Fibroblast of lung (primary cell): ENCODE measurements at regions not wholly inside any gene's neighbourhood (a gene's known extent, or its start where the extent isn't known, plus 50 kb on each side); places are given as distances from the start of the nearest gene placed in this dataset.

Experiments
- EZH2 ChIP-seq: IDR thresholded peaks from 2 replicates; pipeline ENCODE4 v1.5.1; 2012; ENCODE audit warnings: low read length, control low read depth, mild to moderate bottlenecking; ENCODE audit errors: missing control alignments
- TF ChIP-seq, protein P1 (sequence below), 2 donors: IDR thresholded peaks in 1 of 2; conservative IDR thresholded peaks in 1 of 2; 1 replicate in 1 of 2; 2 replicates in 1 of 2; pipeline ENCODE4 v1.5.1; 2011 to 2012; ENCODE audit warnings: low read length in 2 of 2, control low read depth in 1 of 2, inconsistent platforms in 1 of 2, low read depth in 1 of 2, mild to moderate bottlenecking in 1 of 2

DNA sequence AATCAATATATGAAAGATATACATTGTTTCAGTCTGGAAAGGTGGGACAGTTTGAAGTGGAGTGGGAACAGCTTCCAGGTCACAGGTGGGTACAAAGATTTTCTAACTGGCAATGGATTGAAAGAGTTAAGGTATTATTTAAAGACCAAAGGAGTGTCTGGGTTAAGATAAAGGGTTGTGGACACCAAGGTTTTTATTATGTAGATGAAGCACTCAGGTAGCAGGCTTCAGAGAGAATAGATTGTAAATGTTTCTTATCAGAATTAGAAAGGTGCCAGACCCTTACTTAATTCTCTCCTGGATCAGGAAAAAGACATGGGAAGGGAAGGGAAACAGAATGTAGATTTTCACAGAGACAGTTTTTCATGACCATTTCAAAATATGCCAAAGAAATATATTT, 1174.8 kb downstream of the MAT2B start:
- TF ChIP-seq, protein P1, sequence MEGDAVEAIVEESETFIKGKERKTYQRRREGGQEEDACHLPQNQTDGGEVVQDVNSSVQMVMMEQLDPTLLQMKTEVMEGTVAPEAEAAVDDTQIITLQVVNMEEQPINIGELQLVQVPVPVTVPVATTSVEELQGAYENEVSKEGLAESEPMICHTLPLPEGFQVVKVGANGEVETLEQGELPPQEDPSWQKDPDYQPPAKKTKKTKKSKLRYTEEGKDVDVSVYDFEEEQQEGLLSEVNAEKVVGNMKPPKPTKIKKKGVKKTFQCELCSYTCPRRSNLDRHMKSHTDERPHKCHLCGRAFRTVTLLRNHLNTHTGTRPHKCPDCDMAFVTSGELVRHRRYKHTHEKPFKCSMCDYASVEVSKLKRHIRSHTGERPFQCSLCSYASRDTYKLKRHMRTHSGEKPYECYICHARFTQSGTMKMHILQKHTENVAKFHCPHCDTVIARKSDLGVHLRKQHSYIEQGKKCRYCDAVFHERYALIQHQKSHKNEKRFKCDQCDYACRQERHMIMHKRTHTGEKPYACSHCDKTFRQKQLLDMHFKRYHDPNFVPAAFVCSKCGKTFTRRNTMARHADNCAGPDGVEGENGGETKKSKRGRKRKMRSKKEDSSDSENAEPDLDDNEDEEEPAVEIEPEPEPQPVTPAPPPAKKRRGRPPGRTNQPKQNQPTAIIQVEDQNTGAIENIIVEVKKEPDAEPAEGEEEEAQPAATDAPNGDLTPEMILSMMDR (conservative IDR thresholded peaks at IDR 0.05 in 1 of 2, IDR thresholded peaks at IDR 0.05 in 1 of 2; ENCODE audit: low read depth in 1 of 2, low read length in 2 of 2), result no peak
- TF ChIP-seq EZH2, result no peak
